HG02759 (cell line): ENCODE measurements at regions not wholly inside any gene's neighbourhood (a gene's known extent, or its start where the extent isn't known, plus 50 kb on each side); places are given as distances from the start of the nearest gene placed in this dataset.

Source experiments
- ATAC-seq: cut with Tn5 transposase; IDR thresholded peaks from one replicate; pipeline ENCODE4 v1.9.1; 2021; ENCODE audit warnings: mild to moderate bottlenecking, moderate library complexity; ENCODE audit not compliant: unreplicated experiment

DNA sequence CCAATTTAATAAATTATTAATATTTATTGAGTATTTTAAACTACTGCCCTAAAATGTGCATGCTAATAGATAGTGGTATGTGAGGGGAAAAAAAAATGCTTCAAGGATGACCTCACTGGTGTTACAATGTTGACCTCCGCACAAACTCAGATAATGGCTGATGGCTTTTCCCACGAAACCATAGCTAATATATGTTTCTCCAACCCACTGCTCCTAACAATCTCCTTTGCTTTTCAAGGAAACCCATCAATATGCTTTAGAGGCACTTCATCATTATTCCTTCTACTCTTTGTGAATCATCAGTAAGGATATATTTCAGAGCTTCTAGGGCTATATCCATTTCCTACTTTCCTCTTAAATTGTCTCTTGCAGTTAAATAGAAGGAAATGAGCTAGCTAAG lies 1752.0 kb upstream of the TENM3 start:
- ATAC-seq, result no peak

DNA sequence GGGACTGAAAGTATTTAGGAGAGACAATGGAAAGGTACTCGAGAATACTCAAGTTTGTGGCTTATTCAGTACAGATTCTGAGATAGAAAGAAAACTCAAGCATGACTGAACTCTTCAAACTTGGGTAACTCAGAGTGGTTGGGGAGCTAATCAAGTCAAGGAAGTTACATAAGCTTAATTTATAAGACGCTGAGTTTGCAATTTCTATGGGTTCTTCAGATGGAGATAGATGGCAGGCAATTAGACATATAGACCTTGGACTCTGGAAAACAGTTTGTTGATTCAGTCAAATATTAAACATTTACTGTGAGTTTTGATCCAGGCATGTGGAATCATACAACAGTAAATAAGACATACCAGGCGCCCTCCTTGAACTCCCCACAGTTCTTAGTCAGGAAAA lies 1749.9 kb upstream of the TENM3 start:
- ATAC-seq, result no peak

DNA sequence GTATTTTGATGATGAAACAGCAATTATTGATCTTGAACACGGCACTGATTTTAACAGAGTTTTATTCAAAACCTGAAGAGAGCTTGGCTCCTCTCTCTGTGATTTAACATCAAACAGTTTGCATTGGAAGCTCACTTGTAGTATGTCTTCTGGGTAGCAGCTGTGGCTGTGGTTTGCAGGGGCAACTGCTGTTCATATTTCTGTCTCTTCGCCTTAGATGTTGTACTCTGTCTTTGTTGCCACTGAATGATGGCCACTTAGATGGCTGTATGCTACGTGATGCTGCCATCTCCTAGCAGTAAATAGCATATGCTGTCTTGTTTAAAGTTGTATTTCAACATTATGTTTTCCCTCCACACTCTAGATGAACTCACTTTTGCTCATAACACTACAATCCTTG lies 1743.0 kb upstream of the TENM3 start:
- no peak for ATAC-seq

DNA sequence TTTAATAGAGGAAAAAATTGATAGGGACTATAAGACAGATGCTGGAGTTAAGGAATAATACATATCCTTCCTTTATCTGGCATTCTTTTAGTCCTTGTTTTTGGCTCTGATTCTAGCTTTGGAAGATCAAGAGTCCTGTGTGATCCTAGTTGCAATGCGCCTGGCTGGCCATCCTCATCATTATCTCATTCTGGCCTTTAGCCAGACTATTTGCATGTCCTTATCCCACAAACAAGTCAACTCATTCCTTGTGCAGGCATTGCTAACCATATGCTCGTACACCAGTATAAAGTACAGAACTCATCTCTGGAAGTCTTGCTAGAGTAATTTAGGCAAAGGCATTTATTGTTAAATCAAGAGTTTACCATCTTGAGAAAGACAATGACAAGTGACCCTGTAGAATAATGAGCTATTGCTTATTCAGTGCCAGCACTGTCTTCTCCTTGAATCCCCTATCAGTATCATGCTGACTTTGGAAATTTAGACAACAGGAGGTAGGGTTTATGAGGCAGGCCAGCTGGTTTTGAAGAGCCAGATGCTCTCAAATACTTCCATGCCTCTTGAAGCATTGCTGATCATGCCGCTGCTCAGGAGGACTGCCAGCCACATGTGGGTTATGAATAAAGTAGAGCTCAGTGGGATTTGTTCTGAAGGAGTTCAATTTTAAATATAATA lies 1730.3 kb upstream of the TENM3 start:
- ATAC-seq, result no peak

DNA sequence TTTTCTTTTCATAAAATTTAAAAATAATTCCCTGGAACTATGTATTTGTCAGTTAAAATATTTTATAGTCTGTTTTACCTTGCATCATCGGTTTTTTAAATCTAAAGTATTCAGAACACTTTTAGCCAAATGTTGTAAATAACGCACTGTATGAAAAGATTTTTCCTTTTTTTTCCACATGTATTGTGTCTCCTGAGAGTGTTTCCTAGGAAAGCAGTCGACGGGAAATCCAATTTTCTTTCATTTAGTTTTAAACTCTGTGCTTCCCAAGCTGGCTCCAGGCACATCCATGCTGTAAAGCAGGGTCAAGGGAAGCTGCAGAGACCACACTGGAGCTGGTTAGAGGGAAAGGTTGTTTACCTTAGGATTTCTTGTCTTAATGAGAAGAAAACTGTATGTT lies 1724.3 kb upstream of the TENM3 start:
- no peak for ATAC-seq

DNA sequence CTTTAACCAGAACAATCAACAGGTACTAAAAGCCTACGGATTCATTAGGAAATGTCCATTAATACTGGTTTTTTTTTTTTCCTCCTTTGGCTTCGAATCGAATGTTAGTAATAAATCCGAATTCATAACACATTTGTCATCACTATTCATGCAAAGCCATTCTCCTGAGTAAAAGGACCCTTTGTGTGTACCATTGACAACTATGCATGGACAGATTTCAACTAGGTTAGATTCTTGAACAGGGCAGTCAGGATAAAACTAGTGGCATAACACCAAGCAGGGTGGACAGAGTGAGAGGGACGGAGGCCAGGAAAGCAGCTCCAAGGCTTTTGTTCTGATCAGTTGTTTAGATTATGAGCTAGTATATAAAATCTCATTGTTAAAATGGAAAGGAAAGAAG lies 1722.0 kb upstream of the TENM3 start:
- no peak for ATAC-seq

DNA sequence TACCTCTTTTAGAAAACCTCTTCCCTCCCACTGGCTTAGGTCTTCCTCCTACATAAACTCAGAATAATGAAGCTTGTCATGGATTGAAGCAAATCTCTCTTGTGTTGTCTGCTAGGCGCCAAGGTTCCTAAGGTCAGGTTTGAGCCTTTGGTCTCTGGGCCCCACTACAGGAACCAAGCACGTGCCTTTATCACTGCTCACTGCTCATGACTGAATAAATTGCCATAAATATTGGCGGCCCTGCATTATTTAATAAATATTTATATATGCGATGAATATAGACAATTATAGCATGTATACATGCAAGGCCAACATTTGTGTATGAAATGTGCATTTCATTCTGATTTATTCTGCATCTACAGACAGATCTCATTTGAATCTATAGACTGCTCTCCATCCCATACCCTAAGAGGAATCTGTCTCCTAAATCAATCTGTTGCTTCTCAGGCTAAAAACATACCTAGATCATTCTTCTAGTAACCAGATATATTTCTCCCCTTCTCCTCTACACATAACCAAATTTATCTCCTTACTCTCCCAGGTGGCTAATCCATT lies 1717.6 kb upstream of the TENM3 start:
- ATAC-seq, result no peak

DNA sequence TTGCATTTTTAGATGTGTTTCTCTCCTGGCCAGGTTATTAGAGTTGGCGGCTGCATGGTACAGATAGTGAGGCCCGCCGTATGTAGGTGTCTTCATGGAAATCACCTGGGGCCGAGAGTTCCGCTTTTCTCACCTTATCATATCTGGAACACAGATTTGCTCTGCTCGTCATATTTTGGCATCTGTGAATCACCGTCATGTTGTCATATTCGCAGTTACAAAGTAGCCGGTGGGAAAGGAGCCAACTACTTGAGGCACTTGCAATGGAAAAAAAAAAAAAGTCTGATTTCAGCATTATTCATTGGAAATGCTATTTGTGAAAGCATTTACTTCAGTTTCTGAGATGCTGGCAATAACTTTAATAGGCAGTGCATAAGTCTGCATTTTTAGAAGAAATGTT lies 1715.2 kb upstream of the TENM3 start:
- ATAC-seq, result no peak

DNA sequence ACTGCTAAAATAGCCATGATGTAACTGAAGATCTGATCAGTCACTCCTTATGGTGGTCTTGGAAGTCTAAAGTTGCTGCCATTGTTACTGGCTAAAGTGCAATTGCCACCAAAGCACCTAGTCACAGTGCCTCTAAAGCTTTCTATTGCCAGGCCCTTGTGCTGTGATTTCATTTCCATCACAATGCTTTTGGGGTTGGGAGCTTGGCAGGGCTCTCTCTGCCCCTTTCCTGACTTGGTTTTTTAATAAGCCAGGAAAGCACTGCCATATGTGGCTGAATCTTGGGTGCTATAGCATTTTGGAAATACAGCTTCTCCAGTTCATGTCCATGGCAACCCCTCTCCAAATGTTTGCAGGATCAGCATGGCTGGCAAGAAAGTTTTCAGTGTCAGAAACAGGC lies 1712.4 kb upstream of the TENM3 start:
- ATAC-seq, result no peak

DNA sequence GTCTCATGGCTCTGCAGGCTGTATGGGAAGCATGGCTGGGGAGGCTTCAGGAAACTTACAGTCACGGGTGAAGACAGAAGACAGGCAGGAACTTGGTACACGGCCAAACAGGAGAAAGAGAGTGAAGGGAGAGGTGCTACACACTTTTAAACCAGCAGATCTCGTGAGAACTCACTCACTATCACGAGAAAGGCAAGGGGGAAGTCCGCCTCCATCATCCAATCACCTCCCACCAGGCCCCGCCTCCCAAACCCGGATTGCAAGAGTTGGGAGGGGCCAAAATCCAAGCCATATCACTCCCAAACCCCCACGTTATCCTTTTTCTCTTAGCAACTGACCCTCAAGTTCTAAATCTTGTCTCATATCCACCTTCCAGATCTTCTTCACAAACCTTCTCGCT lies 1710.5 kb upstream of the TENM3 start:
- ATAC-seq, result no peak

DNA sequence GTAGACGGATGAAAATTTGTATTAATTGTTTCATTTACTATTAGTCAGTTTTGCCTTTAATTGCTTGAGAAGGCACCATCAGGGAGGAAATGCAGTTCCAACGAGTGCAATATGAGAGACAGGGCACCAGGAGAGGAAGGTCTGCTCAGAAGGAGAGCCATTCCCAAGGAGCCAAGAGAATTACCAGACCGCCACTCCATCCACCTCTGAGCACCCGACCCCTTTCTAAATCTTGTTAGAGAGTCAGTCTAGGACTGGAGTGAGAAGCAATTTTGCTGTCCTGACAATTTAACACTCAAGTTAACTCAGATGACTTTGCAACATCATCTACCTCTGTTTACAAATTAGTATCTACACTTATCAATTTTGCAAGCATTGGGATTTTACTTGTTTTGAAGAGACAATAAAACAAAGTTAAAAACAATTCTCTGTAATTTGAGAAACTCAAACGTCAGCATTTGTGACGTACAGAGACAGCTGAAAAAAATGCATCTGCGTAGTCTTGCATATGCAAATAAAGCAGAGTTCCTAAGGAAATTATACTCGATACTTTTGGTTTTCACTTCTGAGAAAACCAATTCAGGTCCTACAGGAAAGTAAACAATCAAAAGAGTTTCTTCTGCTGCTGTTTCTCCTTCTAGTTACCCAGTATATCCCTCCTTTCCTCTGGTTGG lies 1704.7 kb upstream of the TENM3 start:
- no peak for ATAC-seq

DNA sequence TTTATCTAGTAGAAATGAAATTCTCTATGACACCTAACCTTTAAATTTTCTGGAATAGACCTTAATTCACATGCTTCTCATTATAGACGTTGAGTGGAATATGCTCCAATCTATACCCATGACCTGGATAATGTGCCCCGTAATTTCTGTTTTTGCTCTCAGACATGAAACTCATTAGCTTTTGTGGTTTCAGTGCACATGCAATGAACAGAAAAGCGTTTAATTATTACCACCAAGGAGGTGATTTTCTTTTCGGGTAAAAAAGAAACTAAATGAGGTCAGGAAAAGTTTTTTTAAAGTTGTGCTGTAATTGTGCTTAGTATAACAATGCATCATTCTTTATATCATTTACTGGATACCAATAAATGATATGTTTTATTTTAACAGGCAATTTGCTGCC lies 1703.9 kb upstream of the TENM3 start:
- no peak for ATAC-seq

DNA sequence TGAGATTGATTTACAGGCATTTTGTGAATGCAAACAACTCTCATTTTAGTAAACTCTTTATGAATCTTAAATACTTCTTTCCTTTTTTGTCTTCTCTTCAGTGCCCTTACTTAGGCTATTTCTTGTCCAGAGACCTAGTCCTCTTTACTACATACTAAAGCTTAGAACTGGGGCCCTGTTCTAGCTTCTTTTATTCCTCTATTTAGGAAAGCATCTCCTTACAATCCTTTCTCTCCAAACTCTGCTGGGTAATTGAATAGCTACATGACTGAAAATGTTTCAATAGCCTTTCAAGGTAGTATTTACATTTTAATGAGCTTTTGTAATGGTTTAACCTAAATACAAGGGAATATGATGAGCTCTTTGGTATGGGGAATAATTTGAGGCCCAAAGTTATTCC lies 1701.5 kb upstream of the TENM3 start:
- no peak for ATAC-seq

DNA sequence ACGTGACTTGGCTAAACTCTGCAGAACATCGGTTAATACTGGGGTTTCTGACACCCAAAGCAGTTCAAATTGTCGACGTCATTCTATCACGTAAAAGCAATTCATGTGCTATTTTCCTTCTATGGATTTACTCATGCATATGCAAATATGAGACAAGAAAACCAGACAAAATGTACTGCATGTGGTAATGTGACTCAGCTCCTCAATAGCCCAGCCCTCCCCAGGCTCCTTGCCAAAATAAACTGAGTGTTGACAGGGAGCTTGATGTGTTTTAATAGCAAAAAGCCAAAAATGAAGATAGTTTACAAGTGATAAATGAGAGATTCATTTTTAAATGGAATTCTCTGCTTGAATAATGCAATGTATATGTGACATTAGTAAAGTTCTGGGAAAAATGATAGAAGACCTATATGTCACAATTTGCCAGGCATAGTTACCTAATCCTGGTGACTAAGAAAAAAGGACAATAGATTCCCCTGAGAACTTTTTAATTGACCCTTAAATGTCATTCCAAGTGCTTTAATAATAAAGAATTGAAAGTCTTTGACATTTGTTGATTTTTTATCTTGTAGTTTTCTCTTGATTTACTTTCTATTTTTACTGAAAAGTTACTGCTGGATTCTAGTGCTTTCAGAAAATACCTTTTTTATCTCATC lies 1700.6 kb upstream of the TENM3 start:
- ATAC-seq, result no peak

DNA sequence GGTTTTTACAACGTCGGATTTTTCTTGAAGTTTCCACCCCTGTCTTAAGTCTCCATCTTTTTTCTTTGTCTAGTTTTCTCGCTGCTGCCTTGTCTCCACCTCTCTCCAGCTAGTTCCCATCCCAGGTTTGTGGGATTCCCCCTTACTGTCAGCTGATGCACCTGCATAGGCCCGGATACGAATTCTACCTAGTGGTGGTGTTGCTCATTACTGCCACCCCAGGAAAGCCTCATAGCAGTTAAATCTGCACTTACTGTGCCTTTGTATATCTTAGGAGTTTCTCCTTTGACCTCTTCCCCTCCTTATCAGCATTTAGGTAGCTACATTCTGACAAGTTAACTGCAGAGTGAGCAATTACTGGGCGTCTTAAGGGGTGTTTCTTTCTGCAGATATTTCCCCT lies 1693.1 kb upstream of the TENM3 start:
- no peak for ATAC-seq

DNA sequence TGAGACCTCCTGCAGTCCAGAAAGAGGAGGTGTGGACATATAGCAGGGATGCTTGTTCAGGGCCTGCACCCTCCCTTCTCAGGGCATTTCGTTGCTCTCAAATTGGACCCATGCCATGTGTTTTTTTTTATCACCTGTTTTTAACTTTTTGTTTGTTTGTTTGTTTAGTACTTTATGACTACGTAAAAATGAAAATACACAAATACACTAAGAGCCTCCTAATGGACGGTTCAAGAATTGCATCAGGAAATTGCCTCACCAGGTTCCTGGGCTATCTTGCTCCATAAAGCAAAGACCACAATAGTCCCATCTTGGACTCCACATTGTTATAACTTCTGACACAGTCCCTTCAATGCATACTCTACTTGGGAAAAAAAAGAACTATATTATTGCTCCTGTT lies 1685.9 kb upstream of the TENM3 start:
- ATAC-seq, result no peak

DNA sequence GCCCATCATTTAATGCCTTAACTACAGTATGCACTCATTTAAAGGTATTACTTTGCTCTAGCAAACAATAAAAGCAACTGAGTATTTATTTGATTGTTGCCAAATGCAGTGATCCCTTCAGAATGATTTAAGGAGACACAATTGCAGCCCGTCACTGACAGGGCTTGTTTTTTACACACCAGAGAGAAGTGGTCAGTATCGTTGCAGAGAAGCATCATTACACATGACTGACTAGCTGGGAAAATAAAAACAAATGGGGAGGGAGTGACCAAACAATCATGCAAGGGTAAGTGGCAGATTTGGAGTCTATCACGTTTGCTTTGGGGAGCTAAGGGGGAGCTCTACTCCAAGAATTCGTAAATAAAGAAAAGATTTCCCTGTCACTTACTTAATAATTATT lies 1685.3 kb upstream of the TENM3 start:
- no peak for ATAC-seq

DNA sequence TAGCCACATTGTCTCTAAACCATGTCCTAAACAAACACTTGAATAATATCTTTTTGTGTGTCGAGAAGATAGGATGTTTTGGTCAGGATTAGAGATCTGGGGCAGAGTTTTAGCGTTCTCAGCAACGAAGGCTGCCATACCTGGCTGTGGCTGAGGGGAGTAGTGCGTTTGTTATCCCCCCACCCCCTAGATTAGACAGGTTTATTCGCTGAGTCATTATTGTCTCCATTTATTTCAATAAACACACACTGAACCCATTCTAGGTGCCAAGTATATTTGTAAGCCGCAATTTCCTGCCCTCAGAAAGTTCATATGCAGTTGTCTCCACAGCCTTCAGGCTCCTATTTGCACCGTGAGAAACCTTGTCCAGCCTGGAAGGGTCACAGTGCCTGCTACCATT lies 1684.8 kb upstream of the TENM3 start:
- ATAC-seq, result no peak

DNA sequence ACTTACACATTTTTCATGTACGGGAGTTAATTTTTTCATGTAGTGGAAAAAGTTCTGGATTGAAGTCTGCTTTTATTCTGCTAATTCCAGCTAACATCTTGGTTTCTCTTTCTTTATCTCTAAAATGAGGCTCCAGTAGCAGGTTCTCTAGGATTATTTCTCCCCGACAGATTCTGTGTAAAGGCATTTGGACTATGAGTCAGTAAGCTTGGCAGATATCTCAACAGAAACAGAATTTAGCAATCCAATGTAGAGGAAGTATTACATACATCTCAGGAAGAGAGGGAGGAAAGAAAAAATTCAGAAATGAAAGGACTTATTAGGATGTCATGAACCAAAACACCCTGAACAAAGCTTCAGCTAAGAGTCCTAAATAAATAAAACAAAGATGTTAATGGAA lies 1682.3 kb upstream of the TENM3 start:
- ATAC-seq, result no peak

DNA sequence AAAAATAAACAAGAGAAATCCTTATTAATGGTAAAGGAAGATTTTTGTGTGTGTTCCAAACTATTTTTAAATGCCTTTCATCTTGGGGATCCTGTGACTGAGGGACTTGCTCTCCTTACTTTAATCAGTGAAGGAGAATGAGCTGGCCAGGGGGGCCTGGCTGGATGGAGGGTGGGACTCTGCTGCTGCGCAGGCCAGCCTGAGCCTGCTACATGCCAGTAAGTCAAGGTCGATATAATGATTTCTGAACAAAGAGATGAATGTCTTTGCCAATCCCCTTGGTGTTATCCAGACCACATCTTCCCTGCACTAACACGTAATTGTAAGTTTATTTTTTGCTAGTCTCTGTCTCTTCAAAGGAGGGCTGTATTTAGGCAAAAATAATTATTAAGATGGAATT lies 1679.2 kb upstream of the TENM3 start:
- ATAC-seq, result no peak

DNA sequence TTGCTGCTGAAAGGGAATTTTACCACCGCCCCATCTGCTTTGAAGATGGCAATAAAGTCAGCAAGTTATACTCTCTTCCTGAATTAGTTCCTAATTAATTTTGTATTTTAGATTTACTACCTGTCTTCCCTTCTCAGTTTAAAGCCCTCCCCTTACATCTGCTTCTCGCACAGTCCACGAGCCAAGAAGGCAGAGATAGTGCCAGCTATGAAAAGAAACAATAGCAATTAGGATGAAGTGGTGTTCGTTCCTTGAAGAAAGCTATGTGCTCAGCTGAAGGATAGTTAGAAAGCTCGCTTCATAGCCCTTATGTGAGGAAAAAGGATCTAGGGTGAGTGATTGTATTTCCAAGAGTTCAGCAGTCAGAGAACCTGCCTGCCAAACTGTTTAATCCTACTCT lies 1678.8 kb upstream of the TENM3 start:
- no peak for ATAC-seq

DNA sequence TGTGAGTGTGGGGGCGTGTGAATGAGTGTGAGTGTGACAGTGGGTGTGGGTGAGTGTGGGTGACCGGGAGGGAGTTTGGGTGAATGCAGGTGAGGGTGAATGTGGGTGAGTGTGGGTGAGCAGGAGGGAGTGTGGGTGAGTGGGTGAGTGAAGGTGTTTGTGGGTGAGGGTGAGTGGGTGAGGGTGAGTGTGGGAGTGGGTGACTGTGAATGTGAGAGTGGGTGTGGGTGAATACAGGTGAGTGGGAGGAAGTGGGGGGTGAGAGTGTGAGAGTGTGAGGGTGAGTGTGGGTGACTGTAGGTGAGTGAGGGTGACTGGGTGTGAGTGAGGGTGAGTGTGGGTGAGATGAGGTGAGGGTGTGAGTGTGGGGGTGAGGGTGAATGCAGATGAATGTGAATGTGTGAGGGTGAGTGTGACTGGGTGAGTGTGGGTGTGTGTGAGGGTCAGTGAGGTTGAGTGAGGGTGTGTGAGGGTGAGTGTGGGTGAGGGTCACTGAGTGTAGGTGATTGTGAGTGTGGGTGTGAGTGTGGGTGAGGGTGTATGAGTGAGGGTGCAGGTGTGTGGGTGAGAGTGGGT lies 1677.3 kb upstream of the TENM3 start:
- no peak for ATAC-seq
